DMS114 treated with DMSO at 0.1 percent for 48 hours (cell line): ENCODE measurements at regions not wholly inside any gene's neighbourhood (a gene's known extent, or its start where the extent isn't known, plus 50 kb on each side); places are given as distances from the start of the nearest gene placed in this dataset.

Source experiments
- DNase-seq: peaks from one replicate; lab custom pipeline; 2025; ENCODE audit not compliant: unreplicated experiment; lab: John Stamatoyannopoulos, UW

- DNase-seq = no peak
These were observed 79.3 kb upstream of the C1orf87 start for GRCh38 chr1:60152891-60153290.

DNA sequence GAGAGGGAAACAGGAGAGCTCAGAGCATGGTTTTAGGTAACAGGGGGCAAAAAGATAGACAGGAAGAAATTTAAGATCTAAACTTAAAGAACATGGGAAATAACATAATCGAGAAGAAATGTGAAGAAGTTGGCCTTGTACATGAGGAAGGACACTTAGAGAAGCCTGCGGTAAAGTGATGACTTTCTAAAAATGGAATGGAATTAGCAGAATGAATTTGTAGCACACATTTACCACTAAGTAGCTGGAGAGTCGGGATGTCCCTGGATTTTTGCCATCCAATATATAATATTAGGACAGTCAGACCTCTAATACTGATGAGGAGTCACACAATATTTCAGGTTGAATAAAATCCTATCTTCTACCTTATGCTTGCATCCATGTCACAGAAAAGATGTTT, 77.7 kb upstream of the C1orf87 start:
- no peak for DNase-seq

- no peak for DNase-seq
These were observed 75.7 kb upstream of the C1orf87 start for GRCh38 chr1:60149251-60149650.

DNA sequence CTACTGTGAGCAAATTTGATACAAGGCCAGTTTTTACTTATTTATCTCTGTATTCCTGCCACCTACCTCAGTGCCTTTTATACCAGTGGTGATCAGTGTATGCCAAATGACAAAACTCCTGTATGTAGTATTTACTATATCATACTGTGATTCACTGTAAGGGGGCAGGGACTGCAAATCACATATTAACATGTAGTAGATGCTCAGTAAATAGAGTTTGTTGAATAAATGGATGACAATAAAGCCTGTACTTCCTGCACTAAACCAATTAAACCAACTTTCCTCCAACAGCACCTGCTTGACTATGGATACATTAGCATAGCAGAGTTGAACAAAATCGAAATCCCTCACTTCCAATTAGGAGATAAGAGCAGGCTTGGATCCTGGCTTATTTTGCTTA, 73.3 kb upstream of the C1orf87 start:
- DNase-seq = no peak

- no peak for DNase-seq
These were observed 72.2 kb upstream of the C1orf87 start for GRCh38 chr1:60145771-60146170.

- no peak for DNase-seq
These were observed 68.2 kb upstream of the C1orf87 start for GRCh38 chr1:60141743-60142142.

GRCh38 chr1:60141276-60141675, 67.7 kb upstream of the C1orf87 start:
- DNase-seq = no peak

- DNase-seq = no peak
These were observed 63.8 kb upstream of the C1orf87 start for GRCh38 chr1:60137406-60137805.

- DNase-seq = no peak
These were observed 62.8 kb upstream of the C1orf87 start for GRCh38 chr1:60136395-60136794.

DNA sequence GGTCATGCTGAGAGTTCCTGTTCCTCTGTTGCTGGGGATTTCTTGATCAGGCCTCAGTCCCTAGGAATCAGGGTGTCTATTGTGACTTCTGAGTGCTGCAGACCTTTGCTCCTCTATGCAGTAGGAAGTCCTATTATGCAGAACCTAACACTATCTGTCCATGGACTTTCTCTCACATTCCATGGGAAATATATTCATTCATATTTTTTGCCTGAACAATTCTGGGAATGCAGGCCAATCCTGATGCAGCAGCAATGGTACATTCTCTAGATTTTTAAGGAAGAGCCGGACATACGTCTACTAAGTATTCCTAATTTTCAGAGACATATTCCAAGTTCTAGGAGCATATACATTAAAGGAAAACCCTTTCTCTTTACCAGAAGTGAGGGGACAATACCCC, 61.1 kb upstream of the C1orf87 start:
- DNase-seq = no peak

DNA sequence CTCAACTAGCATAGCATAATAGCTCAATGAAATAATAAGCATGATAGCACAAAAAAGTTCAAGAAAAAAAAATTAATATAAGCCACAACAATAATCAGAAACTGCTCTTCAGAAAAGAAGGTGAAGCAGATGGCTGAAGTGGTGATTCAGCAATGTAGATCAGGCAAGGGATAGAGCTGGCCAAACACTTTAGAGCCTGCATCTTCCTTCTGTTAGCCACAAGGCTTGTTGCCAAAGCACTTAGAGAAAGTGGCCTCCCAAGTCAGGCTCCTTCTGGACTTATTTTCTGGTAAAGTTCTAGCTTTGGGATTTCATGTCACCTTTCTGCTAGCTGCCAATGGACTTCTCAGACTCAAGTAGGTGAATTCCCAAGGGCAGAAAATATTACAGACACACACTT, 60.3 kb upstream of the C1orf87 start:
- DNase-seq = no peak

- no peak for DNase-seq
These were observed 59.6 kb upstream of the C1orf87 start for GRCh38 chr1:60133000-60133673.

GRCh38 chr1:60132108-60132507, 58.5 kb upstream of the C1orf87 start:
- no peak for DNase-seq

DNA sequence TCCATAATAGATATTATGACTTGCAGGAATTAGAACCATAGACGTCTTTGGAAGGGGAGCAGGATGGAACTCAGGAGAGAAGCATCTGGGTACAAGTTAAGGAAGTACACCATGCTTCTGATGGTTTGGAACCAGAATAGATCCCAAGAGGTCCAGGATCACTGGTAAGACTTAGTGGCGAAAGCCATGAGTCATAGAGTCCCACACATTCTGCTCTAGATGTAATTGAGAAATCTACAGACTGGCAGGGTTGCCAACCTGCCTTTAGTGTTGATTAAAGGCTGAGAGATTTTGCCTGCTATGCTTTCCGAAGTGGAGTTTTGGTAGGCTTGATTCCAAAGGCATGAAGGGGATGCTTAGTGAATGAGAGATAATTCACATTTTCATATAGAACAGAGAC, 57.1 kb upstream of the C1orf87 start:
- no peak for DNase-seq

GRCh38 chr1:60129911-60130310, 56.3 kb upstream of the C1orf87 start:
- DNase-seq = no peak

DNA sequence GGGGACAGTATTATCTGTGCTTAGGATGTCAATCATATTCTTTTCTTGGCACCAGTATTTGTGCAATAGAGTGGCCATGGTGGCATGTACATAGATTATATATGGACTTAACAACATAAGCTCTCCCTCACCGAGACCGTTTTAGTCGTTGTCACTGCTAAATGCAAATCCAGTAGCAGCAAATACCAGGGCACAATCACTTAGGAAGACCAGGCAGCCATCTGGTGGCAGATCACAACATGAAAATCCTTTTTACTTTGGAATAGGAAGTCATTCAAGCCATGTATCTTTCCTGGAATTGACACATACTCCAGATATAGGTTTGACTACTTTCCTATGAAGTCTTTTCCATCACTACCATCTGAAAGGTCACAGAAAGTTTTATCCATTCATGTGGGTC, 53.2 kb upstream of the C1orf87 start:
- no peak for DNase-seq
